HG02840 (cell line): ENCODE measurements at regions not wholly inside any gene's neighbourhood (a gene's known extent, or its start where the extent isn't known, plus 50 kb on each side); places are given as distances from the start of the nearest gene placed in this dataset.

ENCODE experiments used
- ATAC-seq: cut with Tn5 transposase; IDR thresholded peaks from one replicate; pipeline ENCODE4 v1.9.1; 2021; ENCODE audit warnings: mild to moderate bottlenecking, moderate library complexity, moderate number of reproducible peaks; ENCODE audit not compliant: unreplicated experiment, low FRiP score

DNA sequence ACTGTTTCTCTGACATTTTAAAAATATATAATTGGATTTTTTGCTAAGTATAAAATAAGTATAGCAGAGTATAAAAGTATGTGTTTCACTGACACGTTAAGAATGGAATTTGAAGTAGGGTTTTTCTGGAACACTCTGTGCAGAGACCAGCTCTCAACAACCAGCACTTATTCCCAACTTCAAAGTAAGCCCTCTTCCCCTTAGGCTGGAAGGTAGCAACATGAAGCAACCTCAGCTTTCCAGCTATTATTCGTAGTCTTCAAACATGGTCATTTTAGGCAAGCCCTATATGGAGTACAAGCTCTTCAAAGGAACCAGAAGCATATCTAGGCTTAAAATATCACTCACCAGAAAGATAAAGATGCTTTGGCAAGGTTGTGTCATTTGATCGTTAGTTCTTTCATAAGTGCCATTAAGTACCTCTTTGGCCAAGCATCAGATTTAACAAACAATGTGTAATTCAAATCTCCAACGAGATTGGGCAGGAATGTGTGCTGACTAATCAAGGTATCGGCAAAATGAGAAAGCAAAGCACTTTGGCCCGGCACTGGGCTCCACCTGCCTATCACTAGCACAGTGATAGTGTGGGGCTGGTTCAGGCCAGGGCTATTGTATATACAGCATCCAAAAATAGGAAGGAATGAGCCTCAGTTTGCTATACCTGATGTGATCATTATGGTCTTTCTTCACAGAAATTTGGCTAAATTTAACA is 95.9 kb upstream of the FREM2 start:
- ATAC-seq = no peak

DNA sequence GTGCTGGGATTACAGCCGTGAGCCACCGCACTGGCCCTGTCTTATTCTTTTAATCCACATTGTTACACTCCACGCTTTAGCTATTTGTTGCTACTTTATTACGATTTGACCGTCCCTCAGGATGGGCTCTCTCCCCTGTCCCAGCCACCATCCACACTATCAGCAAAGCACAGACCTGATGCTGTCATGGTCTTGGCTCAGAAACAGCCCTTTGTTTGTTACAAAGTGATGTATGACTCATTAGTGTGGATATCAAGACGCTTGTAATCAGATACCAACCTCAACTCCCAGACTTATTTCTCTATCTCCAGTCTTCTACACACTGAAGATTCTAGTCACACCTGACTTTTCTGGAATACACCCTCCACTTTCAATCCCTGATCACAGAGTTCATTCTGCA is 84.6 kb upstream of the FREM2 start:
- no peak for ATAC-seq

GRCh38 chr13:38606699-38607535 is 80.0 kb upstream of the FREM2 start:
- no peak for ATAC-seq

- no peak for ATAC-seq
Observed at GRCh38 chr13:38617936-38618335, 68.9 kb upstream of the FREM2 start.

DNA sequence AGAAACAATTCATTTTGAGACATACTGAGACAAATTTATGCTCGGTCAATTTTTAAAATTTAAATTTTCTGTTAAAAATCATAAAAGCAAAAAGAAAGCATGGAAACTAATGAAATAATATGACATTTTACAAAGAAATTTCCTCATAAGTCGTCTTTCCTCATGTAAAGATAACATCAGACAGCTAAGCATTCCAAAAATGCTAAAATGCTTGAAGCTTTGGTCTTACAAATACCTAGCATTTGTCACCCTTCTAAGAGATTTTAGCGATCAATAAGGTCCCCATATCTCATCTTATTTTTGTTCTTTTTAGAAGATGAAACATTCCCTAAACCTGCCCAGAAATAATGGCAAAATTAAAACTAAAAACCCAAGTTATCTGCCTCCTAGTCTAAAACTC is 68.5 kb upstream of the FREM2 start:
- ATAC-seq = no peak

DNA sequence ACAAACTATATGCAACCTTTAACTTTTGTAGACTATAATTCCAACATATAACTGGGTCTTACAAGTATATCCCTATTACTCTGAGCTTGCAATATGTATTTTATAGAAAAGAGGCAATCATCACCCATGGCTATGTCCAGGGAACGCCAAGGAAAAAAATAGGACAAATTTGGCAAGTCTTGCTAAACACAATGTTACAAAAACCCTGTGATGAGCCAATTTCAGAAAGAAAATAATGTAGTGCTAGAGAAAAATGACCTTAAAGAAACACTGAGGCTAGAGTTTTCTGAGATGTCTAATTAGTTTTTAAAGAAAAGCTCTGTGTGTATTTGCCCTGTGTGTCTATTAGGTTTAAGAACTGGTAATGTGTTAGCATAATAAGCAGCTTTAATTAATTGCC is 68.0 kb upstream of the FREM2 start:
- ATAC-seq = no peak

- no peak for ATAC-seq
Observed at GRCh38 chr13:38620876-38621275, 66.0 kb upstream of the FREM2 start.

- ATAC-seq = no peak
Observed at GRCh38 chr13:38624822-38625221, 62.1 kb upstream of the FREM2 start.

DNA sequence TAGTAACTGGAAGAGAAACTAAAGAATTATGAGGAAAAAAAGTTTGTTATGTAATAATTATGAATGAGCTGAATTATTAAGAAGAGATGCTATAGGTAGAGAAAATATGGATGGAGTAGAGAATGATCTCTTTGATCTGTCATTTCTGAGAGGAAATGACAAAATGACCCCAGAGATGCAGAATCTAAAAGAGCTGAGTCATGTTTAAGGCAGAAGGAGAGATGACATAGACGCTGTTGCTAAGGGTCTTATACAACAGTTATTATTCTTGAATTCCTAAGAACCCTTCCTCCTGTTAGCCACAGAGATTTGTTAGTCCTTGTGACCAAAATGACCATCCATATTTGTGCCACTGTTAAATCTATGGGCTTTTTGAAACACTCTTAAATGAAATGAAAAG is 58.3 kb upstream of the FREM2 start:
- no peak for ATAC-seq

- no peak for ATAC-seq
Observed at GRCh38 chr13:38630780-38631179, 56.1 kb upstream of the FREM2 start.

DNA sequence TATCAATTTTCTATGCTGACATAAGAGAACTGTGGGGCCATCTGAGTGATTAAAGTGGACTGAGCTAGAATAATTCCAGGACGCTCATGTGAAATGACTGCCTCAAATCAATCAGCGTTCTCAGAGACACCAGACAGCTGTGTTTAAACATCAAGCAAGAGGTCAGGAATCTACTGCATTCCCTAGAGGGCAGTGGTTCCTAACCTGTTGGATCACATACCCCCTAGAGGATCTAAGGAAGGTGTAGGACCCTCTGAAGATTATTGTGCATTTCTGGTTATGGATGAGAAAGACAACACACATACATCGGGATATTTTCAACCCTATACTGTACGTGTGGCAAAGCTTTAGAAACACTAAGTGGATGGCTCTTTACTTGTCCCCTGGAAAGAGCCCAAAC is 51.8 kb upstream of the FREM2 start:
- no peak for ATAC-seq

DNA sequence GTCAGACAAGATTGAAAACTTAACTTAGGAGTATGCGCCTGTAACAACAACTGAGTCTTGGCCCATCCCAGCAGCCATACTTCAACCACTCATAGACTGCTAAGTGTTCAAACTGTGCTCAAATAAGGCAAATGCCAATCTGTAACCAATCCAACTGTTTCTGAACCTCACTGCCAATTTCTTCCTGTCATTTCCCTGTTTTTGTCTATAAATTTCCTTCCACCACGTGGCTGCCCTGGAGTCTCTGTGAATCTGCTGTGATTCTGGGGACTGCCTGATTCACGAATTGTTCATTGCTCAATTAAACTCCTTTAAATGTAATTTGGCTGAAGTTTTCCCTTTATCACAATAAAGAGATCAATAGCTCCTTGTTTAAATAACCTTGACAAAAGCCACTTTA is 50.8 kb upstream of the FREM2 start:
- no peak for ATAC-seq

GRCh38 chr13:38636761-38637160 is 50.1 kb upstream of the FREM2 start:
- ATAC-seq = no peak
